NCI-H2029 treated with DMSO at 0.1 percent for 48 hours (cell line): ENCODE measurements at regions not wholly inside any gene's neighbourhood (a gene's known extent, or its start where the extent isn't known, plus 50 kb on each side); places are given as distances from the start of the nearest gene placed in this dataset.
"Not testable (repeated sequence)": the region's sequence is repeated elsewhere in the genome, so short reads cannot be mapped to it uniquely, and the experiment has no call there.

Source experiments
- DNase-seq: peaks from one replicate; lab custom pipeline; 2025; lab: John Stamatoyannopoulos, UW

DNA sequence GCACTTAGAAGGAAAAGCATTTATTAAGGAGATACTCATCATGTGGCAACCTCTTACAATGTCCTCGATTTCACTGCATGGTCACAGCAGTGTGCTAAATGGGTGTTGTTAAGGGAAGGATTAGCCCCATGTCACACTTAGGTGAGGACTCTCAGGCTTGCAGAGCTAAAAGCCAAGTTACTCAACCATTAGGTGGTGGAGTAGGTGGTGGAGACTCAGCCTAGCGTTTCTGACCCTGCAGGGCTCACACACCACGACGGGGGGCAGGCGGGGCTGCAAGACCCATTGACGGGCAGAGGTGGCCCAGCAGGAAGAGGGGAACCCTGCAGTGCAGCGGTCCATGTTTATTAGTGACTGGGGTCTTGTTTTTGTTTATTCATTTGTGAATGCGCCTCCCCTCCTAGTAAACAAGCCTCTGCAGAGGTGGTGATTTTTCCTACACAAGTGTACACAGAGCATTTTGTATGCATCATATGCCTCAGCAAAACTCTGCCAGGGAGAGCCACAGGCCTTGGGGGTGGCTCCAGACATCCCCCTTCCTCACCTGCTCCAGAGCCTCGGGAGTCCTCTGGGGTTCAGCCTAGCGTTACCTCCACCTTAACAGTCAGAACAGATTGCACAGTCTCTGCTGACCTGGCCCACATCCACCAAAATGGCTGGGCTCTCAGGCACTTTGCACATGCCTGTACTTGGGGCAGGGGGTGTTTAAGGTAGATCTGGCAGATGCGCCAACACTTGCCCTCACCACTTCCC is 216.7 kb downstream of the C16orf95 start:
- no peak for DNase-seq

DNA sequence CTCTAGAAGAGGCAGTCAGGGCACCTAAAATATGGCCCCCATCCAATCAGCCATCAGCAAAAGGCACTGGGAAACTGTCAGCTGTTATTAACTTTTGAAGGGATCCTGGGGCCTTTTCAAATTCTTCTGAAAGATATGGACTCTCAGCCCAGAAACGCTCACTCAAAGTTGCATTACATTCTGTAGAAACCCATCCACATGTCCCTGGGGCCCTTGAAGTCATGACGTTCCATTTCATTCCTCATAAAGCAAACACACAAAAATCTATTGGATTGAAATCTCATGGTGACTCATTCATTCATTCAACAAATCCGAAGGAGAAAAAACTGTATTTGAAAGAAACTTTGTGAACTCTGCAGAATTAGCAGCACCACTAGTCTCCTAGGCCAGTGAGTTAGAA is 215.3 kb downstream of the C16orf95 start:
- DNase-seq = no peak

DNA sequence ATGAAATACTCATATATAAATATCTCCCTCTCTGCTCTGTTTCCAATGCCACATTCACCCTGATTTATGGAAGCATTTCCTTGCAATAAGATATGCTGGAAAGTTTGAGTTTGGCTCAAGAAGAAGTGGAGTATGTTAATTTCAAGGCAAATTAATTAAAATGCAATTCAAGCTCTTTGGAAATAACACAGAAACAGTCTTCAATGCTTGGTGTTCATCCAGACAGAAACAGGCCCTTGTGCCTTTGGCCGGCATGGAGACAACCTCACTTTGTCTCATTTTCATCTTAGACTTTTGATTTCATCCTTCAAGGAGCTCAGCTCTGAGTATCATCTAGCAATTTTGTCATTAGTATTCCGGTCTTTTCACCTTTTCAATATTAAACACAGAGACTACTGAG is 210.0 kb downstream of the C16orf95 start:
- no peak for DNase-seq

DNA sequence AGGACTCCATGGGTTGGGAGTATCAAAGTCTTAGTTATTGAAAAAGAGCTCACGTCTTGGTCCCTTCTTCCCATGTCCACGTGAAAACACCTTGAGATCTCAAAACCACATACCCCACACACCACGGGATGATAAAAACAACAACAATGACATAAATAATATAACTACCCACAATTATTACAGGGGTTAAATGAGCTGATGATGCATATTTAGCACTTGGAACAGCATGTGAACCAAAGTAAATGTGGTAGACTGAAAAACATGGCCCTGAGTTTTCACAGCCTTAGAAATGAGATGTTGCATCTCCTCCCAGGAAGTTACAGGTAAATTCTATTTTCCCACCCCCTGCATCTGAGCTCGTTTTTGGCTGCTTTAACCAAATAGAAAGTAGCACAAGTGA is 208.9 kb downstream of the C16orf95 start:
- DNase-seq = no peak

DNA sequence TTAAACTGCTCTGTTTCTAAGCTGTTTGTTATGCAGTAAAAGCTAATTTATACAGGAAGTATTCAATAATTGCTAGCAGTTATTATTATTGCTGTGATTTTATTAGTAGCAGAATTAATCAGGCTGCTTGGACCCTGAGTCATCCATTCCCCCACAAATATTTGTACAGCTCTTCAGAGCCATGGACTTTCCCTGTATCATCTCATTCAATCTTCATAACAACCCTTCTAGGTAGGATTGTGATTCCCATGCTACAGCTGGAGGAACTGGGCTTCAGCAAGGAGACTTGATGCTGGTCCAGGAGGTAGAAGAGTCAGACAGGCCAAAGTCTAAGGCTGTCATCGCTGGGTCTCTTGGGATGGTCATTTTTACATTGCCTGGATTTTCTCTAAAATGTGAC is 208.3 kb downstream of the C16orf95 start:
- DNase-seq = no peak

DNA sequence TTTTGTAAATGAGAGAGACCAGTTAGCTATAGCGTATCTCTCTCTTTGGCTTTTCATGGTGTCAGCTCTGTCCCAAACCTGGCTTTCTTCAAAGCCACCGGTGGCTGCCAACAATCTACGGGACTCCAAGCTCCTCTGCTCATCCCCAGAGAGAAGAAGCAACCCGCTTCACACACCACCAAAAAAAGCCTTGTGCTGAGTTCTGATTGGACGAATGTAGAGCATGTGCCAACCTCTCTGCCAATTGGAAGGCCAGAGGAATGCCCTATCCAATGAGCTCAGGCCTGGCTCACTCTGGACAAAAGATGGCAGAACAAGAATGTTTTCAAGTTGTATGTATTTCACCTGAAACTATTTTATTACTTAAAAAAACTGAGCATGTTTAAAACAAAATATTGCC is 202.4 kb downstream of the C16orf95 start:
- no peak for DNase-seq

DNA sequence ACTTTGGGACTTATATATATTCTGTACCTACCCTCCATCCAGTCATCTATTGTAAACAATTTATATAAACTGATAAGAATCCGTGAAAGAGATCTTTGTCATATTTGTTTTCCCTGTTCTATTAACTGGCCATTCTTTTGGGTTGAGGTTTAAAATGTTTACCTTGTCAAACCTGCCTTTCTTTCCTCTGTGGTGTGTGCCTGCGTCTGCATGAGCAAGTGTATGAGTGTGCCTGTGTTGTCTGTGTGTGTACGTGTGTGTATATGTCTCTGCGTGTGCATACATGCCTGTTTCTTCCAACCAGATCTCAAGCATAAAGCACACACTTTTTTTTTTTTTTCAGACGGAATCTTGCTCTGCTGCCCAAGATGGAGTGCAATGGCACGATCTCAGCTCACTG is 201.5 kb downstream of the C16orf95 start:
- DNase-seq = no peak

DNA sequence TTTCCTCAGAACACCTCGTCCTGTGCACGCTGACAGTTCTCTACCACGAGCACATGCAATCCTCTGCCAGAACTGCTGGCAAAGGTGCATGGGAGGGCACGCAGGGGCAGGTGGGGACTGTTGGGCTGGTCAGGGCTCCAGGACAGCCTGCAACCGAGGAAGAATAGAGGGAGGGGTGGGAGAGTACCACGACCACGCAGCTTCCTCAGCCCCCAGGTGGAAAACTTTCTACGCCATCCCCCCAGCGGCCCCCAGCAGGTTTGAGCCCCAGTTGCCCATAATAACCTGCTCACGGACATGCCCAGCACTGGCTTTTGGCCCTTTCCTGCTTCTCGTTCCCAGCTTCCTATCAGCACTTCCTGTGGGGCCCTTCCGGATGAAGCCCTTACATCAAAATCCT is 199.3 kb downstream of the C16orf95 start:
- DNase-seq = no peak

DNA sequence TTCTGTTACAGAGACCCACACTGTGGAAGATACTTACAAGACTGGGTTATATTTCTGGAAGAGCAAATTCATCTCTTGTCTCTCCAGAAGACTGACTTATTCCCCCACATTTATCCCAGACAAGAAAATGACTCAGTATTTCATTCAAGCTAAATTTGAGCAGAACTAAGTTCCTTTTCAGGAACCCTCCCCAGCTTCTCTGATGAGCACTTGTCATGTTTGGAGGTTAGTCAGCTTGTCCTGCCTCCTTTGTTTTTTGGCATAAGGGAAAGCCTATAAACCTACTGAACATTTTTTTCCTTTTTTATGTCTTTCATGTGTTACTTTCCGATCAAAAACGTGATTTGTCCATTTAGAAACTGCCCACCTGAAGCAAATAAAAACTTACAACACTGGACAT is 198.0 kb downstream of the C16orf95 start:
- no peak for DNase-seq

DNA sequence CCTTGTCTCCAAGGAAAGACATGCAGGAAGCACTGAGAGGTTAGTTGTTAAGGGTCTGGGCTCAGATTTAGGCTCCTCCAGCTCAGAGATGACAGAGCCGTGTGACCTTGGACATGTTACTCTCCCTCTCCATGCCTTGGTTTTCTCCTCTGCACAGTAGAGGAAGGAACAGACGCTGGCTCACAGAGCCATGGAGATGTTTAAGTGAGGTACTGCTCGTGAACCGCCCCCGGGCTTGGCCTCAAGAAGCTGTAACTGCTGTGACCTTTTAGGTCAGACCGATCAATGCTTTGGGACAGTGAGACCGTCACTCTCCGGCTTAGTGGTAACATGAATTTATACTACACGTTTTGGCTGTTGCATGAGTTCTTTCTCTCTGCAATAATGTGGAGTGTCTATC is 197.4 kb downstream of the C16orf95 start:
- DNase-seq = no peak

DNA sequence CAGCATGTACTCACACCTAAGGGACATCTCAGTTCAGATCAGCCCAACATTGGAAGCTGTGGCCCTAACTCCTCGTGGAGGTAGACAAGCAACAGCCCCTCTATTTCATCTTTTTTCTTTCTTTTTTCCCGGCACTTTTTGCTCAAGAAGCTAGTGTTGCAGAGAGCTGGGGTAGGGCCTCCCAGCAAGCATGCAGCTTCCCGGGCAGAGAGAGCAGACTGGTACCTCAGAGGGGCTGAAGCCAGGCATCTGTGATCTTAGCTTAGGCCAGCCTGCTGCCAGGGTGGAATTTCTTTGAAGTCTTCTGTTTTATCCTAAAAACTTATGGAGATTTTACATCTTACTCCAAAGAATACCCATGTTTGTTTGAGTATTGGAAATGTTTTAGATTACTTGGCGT is 195.4 kb downstream of the C16orf95 start:
- no peak for DNase-seq

DNA sequence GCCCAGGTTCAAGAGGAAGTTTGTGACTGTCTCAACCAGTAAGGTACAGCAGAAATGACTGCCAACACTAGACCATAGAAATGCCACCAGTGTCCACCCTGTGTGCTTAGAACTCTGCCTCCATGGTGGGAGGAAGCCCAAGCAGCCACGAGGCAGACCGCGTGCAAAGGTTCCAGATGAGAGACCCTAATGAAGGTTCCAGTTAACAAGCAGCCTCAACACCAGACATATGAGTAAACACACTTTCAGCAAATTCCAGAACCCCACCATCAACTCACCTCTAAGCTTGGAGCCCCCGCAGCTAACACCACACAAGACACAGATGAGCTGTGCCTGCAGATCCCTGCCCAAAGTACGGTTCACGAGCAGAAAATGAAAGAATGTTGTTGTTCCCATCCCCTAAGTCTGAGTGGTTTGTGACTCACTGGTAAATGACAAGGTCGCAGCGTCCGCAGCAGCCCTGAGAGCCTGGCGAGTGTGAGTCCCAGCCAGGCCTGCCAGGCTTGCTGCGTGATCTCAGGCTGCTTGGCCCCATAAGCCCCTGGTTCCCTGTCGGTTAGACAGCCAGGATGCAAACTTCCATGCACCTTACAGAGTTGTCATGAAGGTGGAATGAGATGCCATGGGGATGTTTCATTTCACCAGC is 193.7 kb downstream of the C16orf95 start:
- DNase-seq = no peak

DNA sequence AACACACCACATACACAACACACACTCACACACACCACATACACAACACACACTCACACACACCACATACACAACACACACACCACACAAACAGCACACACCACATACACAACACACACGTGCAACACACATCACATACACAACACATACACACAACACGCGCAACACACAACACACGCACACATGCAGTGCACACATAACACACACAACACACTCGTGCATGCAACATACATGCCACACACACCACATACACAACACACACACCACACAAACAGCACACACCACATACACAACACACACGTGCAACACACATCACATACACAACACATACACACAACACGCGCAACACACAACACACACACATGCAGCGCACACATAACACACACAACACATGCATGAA is 192.8 kb downstream of the C16orf95 start:
- not testable (repeated sequence) for DNase-seq

DNA sequence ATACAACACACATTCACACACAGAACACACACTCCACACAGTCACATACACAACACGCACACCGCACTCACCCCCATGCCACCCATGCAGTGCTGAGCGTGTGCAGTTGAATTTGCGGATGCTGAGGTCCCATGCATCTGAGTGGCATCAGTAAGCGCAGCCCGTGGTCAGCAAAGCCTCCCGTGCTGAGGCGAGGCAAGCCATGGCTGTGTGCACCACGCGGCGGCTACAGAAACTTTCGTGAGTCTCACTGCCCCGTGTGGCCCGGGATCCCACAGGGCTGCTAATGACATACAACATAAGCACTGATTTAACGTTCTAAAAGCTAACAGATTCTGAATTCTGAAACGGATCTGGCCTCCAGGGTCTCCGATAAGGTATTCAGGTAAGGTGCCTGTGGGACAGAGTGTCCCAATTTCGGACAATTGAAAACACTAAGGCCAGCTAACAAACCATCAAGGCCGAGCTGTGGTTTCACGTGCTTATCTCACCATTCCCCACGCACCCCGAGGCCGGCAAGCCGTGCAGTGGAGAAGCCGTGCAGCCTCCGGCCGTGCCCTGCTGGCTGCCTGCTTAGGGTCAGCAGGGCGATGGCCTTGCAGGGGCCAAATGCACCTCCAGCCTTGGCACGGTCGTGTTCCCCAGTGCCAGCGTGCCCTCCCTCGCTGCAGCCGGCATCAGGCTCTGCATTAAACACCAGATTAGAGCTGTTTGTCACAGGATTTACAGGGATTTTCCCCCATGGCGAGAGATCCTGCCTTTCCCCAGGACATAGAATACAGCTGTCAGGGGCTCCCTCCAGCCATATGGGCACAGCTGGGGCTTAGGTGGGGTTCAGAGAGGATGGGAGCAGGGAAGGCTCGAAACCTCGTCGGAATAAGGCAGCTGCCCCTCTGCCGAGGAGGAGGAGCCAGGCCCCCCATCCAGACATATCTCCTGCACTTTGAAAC is 191.7 kb downstream of the C16orf95 start:
- no peak for DNase-seq

DNA sequence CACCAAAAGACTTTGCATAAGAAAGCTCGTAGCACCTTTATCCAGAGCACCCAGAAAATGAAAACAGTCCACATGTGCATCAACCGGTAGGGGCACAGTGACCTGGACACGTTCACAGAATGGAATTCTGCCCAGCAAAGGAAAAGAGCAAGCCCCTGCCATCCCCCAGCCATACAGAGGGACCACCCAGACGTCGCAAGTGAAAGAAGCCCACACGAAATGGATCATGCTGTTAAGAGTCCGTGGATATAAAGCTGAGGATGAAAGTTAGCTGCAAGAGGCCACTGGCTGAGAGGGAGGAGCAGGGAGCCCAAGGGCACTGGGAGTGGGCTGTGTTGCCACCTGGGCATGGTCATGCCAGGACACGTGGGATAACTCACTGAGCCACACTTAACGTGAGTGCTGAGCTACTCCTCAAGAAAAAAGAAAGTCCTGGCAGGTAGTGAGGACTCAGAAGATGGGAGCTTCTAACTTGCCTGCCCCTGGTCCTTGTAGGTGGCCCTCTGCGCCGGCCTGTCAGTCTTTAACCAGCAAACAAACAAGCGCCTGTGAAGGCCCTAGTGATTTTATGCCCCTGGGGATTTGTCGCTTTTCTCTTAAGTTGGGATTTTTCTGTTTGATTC is 190.7 kb downstream of the C16orf95 start:
- DNase-seq = no peak

DNA sequence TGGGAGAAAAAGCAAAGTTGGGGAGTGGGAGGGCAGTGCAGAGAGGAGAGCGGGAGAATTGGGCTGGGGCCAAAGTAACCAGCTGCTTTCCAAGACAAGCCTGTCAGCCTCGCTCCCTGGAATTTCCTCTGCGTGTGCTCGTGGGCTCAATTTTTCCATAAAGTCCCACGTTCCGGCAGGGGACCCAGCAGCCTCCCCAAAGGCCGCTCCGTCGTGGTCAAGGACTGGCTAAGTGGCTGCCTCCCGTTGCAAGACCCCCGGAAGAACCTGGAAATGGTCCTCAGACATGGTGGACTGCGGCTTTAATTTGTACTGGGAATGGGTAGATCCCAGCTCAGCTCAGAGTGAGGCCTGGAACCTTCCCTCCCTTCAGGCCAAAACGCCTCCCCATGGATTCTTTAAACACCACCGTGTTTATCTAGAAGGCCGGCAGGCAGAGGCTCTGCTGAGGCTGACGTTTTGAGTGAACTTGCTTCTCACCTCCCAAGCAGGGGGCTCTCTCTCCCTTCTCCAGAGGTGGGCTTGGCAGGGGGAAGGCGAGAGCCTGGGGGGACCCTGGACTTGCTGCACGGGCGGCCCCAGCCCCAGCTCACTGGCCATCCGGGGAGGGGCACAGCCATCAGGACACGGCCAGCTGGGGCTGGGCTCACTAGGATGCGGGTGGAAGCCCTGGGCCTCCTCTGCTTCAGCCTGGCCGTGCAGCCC is 190.0 kb downstream of the C16orf95 start:
- no peak for DNase-seq

DNA sequence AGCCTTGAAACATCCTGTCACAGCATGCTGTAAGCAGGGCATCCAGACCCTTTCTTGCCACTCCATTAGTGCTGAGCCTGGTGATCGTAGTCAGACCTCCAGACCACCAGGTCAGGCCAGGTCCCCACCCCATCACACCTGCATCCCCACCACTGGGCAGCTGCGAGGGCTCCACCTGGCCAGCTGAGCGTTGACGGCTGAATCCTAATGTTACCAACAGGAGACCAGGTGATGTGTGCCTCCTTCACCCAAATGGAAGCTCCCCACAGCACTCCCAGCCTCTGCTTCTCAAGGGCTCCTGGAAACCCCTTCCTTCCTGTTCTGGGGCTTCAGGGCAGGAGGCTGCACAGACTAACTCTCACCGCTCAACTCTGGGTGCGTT is 189.4 kb downstream of the C16orf95 start:
- no peak for DNase-seq

DNA sequence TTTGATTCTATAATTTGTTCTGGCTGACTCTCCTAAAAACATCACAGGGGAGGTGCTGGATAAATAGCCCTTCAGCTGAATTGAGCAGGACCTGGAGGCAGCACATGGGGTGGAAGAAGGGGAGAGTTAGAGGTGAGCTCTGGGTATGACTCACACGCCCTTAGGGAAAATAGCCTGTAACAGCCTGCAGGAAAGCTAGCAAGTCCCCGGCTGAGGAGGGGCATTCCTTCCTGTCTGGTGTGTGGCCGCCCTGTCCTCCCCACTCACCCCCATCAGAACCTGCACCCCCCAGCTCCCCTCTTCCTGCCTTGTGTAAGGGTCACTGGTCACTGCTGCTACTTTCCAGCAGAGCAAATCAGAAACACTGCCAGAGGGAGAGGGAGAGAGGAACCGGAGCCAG is 187.4 kb downstream of the C16orf95 start:
- no peak for DNase-seq

DNA sequence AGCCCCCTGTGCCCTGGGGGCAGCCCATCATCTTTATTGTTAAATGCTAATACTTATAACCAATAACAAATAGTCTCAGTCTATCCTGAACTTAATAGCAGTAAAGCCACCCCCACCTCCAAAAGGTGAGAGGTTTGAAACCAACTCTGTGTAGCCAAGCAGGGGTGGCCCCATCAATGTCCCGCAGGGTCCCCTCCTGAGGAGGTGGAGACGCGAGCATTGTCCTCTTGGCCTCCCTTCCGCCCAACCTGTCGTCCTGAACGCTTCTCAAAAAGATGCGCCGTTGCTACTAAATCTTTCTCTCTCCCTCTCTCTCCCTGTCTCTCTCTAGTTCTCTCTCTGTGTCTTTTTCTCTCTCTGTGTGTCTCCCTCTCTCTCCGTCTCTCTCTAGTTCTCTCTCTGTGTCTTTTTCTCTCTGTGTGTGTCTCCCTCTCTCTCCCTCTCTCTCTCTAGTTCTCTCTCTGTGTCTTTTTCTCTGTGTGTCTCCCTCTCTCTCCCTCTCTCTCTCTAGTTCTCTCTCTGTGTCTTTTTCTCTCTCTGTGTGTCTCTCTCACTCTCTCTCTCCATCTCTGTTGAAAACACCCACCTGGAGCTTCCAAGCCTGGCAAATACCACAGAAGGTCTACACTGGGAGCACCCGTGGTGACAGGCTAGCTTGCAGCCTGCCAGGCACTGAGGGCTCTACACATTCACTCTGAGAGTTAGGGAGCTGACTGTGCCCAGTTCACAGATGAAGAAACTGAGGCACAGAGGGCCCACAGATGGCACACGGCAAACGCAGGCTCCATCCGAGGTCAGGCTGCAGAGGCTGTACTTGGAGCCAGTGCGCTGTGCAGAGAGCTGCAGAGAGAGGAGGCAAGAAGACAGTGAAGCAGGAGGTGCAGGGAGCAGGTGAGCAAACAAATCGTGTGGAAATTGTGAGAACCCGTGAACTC is 185.9 kb downstream of the C16orf95 start:
- DNase-seq = no peak

DNA sequence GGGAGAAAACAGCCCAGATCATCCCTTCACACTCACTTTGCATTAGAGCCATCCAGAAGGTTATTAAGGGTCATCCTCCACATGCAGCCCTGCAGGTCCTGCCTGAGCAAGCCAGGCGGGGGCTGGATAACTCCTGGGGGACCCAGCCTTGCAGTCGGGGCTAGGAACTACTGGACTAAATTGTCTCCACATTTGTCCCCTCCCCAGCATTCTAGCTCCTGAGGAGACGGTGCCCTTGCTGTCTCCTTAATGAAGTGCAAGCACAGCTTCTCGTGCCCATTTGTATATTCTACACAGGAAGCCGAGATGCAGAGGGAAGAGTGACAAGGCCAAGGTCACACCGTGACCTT is 185.2 kb downstream of the C16orf95 start:
- DNase-seq = no peak
